GM19438 (cell line): ENCODE measurements at regions not wholly inside any gene's neighbourhood (a gene's known extent, or its start where the extent isn't known, plus 50 kb on each side); places are given as distances from the start of the nearest gene placed in this dataset.

ENCODE experiments used
- ATAC-seq: cut with Tn5 transposase; IDR thresholded peaks from one replicate; pipeline ENCODE4 v1.9.1; 2021; ENCODE audit warnings: low read depth; ENCODE audit not compliant: unreplicated experiment

GRCh38 chr3:161977850-161978249 lies 481.2 kb downstream of the OTOL1 start:
- ATAC-seq = no peak

- no peak for ATAC-seq
Observed at GRCh38 chr3:161987933-161988332, 491.3 kb downstream of the OTOL1 start.

- ATAC-seq = no peak
Observed at GRCh38 chr3:161989012-161989411, 492.4 kb downstream of the OTOL1 start.

GRCh38 chr3:161990036-161990435 lies 493.4 kb downstream of the OTOL1 start:
- ATAC-seq = no peak

- ATAC-seq = no peak
Observed at GRCh38 chr3:161991901-161992540, 495.4 kb downstream of the OTOL1 start.

GRCh38 chr3:161999846-162000245 lies 503.2 kb downstream of the OTOL1 start:
- no peak for ATAC-seq

GRCh38 chr3:162007722-162008121 lies 511.1 kb downstream of the OTOL1 start:
- ATAC-seq = no peak

GRCh38 chr3:162012633-162013032 lies 516.0 kb downstream of the OTOL1 start:
- ATAC-seq = no peak

GRCh38 chr3:162014284-162014683 lies 517.7 kb downstream of the OTOL1 start:
- no peak for ATAC-seq

- ATAC-seq = no peak
Observed at GRCh38 chr3:162015856-162016255, 519.2 kb downstream of the OTOL1 start.

GRCh38 chr3:162019817-162020216 lies 523.2 kb downstream of the OTOL1 start:
- ATAC-seq = no peak

- no peak for ATAC-seq
Observed at GRCh38 chr3:162021206-162021605, 524.6 kb downstream of the OTOL1 start.

- no peak for ATAC-seq
Observed at GRCh38 chr3:162022911-162023310, 526.3 kb downstream of the OTOL1 start.

GRCh38 chr3:162029736-162030135 lies 533.1 kb downstream of the OTOL1 start:
- ATAC-seq = no peak

GRCh38 chr3:162034368-162034767 lies 537.8 kb downstream of the OTOL1 start:
- ATAC-seq = no peak

- ATAC-seq = no peak
Observed at GRCh38 chr3:162041622-162042021, 545.0 kb downstream of the OTOL1 start.

- ATAC-seq = no peak
Observed at GRCh38 chr3:162052636-162053035, 556.0 kb downstream of the OTOL1 start.

- ATAC-seq = no peak
Observed at GRCh38 chr3:162072656-162073164, 576.1 kb downstream of the OTOL1 start.

- ATAC-seq = no peak
Observed at GRCh38 chr3:162073422-162073975, 576.9 kb downstream of the OTOL1 start.

- no peak for ATAC-seq
Observed at GRCh38 chr3:162077108-162077507, 580.5 kb downstream of the OTOL1 start.

GRCh38 chr3:162082516-162082915 lies 585.9 kb downstream of the OTOL1 start:
- no peak for ATAC-seq

- no peak for ATAC-seq
Observed at GRCh38 chr3:162087361-162087760, 590.8 kb downstream of the OTOL1 start.
